WTC11 (cell line): ENCODE measurements at regions not wholly inside any gene's neighbourhood (a gene's known extent, or its start where the extent isn't known, plus 50 kb on each side); places are given as distances from the start of the nearest gene placed in this dataset.

Experiments used
- CBFB ChIP-seq: sonication (generic); formaldehyde crosslinking; IDR thresholded peaks from 2 replicates; pipeline ENCODE4 v1.8.1; 2022; ENCODE audit warnings: mild to moderate bottlenecking, low read depth, missing genetic modification reagents
- CTCF ChIP-seq: fragments of 200-600 bp; IDR thresholded peaks from 2 replicates; pipeline ENCODE4 v1.8.0; 2022; ENCODE audit warnings: antibody characterized with exemption
- EMX1 ChIP-seq: fragments of 250-450 bp; sonication (Bioruptor Pico); IDR thresholded peaks from 2 replicates; pipeline ENCODE4 v1.8.0; 2021; ENCODE audit warnings: mild to moderate bottlenecking
- FOXP1 ChIP-seq: sonication (generic); formaldehyde crosslinking; IDR thresholded peaks from 2 replicates; pipeline ENCODE4 v1.8.0; 2022; ENCODE audit warnings: missing genetic modification reagents, mild to moderate bottlenecking, moderate library complexity, borderline replicate concordance
- JAZF1 ChIP-seq: fragments of 250-450 bp; sonication (Bioruptor Pico); IDR thresholded peaks from 2 replicates; pipeline ENCODE4 v1.9.0; 2021; ENCODE audit warnings: moderate library complexity, mild to moderate bottlenecking, inconsistent platforms
- JUN ChIP-seq: sonication (generic); formaldehyde crosslinking; IDR thresholded peaks from 2 replicates; pipeline ENCODE4 v1.8.0; 2023; ENCODE audit warnings: mild to moderate bottlenecking, missing genetic modification reagents
- RORB ChIP-seq: fragments of 250-450 bp; sonication (Bioruptor Pico); IDR thresholded peaks from 2 replicates; pipeline ENCODE4 v1.9.0; 2021; ENCODE audit warnings: mild to moderate bottlenecking
- USF2 ChIP-seq: sonication (generic); formaldehyde crosslinking; IDR thresholded peaks from 2 replicates; pipeline ENCODE4 v1.8.1; 2023; ENCODE audit warnings: mild to moderate bottlenecking, missing genetic modification reagents, moderate library complexity
- TF ChIP-seq, protein P1 (sequence below): sonication (generic); formaldehyde crosslinking; IDR thresholded peaks from 2 replicates; pipeline ENCODE4 v1.8.0; 2022; ENCODE audit warnings: mild to moderate bottlenecking, missing genetic modification reagents

GRCh38 chr3:167113035-167113830, 266.9 kb downstream of the ZBBX start:
- no peak for TF ChIP-seq JAZF1 (CRISPR knock-in tag)
- TF ChIP-seq, protein P1, sequence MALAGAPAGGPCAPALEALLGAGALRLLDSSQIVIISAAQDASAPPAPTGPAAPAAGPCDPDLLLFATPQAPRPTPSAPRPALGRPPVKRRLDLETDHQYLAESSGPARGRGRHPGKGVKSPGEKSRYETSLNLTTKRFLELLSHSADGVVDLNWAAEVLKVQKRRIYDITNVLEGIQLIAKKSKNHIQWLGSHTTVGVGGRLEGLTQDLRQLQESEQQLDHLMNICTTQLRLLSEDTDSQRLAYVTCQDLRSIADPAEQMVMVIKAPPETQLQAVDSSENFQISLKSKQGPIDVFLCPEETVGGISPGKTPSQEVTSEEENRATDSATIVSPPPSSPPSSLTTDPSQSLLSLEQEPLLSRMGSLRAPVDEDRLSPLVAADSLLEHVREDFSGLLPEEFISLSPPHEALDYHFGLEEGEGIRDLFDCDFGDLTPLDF (CRISPR knock-in tag): no peak
- TF ChIP-seq RORB: no peak
- TF ChIP-seq JUN (CRISPR knock-in tag): no peak
- TF ChIP-seq CTCF: no peak
- TF ChIP-seq FOXP1 (CRISPR knock-in tag): no peak
- TF ChIP-seq EMX1 (CRISPR knock-in tag): no peak
- no peak for TF ChIP-seq CBFB (CRISPR knock-in tag)
- TF ChIP-seq USF2 (CRISPR knock-in tag): no peak
